OCI-LY3 (cell line): ENCODE measurements at regions not wholly inside any gene's neighbourhood (a gene's known extent, or its start where the extent isn't known, plus 50 kb on each side); places are given as distances from the start of the nearest gene placed in this dataset.

Experiments
- H2AFZ ChIP-seq: fragments of 200-600, 300-600 bp; shearing (Covaris generic); 2 replicates; pipeline ENCODE4 v1.6.0; 2014; ENCODE audit warnings: antibody characterized with exemption, low read depth, low read length
- H3K27ac ChIP-seq: fragments of 200-600, 300-600 bp; sonication (generic); 2 replicates; pipeline ENCODE4 v1.5.1; 2014; ENCODE audit warnings: mild to moderate bottlenecking, low read length, moderate library complexity, mixed read lengths
- H3K27me3 ChIP-seq: fragments of 200-600, 300-600 bp; sonication (generic); 2 replicates; pipeline ENCODE4 v1.6.1; 2014; ENCODE audit warnings: low read depth, low read length, mixed read lengths
- H3K36me3 ChIP-seq: fragments of 200-600, 300-600 bp; sonication (generic); replicated peaks from 2 replicates; pipeline ENCODE3; 2014; ENCODE audit warnings: low read depth, low read length, mixed read lengths
- H3K4me1 ChIP-seq: fragments of 300-600, 200-600 bp; sonication (generic); 2 replicates; pipeline ENCODE4 v1.6.1; 2014; ENCODE audit warnings: low read length, mixed read lengths
- H3K4me2 ChIP-seq: fragments of 200-600, 300-600 bp; sonication (generic); 2 replicates; pipeline ENCODE4 v1.6.1; 2014; ENCODE audit warnings: low read length, mixed read lengths
- H3K4me3 ChIP-seq: fragments of 300-600, 200-600 bp; sonication (generic); 2 replicates; pipeline ENCODE4 v1.5.1; 2014; ENCODE audit warnings: antibody characterized with exemption, mild to moderate bottlenecking, low read length, moderate library complexity
- H3K79me2 ChIP-seq: fragments of 300-600, 200-600 bp; shearing (Covaris generic); 2 replicates; pipeline ENCODE4 v1.6.1; 2014; ENCODE audit warnings: mild to moderate bottlenecking, low read length, mixed read lengths
- H3K9ac ChIP-seq: fragments of 300-600, 200-600 bp; shearing (Covaris generic); 2 replicates; pipeline ENCODE4 v1.6.0; 2014; ENCODE audit warnings: mild to moderate bottlenecking, low read length, moderate library complexity
- H3K9me3 ChIP-seq: fragments of 200-600, 300-600 bp; shearing (Covaris generic); 2 replicates; pipeline ENCODE4 v1.6.1; 2014; ENCODE audit warnings: low read length, mixed read lengths; ENCODE audit not compliant: insufficient read depth
- H4K20me1 ChIP-seq: fragments of 200-600, 300-600 bp; sonication (generic); 2 replicates; pipeline ENCODE4 v1.6.1; 2016; ENCODE audit warnings: low read length, mixed read lengths; ENCODE audit not compliant: insufficient read depth
- CTCF ChIP-seq: fragments of 200-600, 300-600 bp; sonication (generic); IDR thresholded peaks from 2 replicates; pipeline ENCODE4 v1.5.1; 2014; ENCODE audit warnings: antibody characterized with exemption, low read length, low read depth
- EZH2phosphoT487 ChIP-seq: fragments of 200-600 bp; shearing (Covaris generic); IDR thresholded peaks from 2 replicates; pipeline ENCODE4 v1.6.1; 2018; ENCODE audit warnings: antibody characterized with exemption, mixed run types, low read depth

- Histone ChIP-seq H3K9ac (no peak overlapping the region), H3K4me1 (no peaks in the 10 kb centered on the region), H3K27me3 (no peaks in the 10 kb centered on the region), H3K79me2 (no peaks in the 10 kb centered on the region), H3K27ac (no peak overlapping the region), H2AFZ (no peak overlapping the region), H3K9me3 (no peaks in the 10 kb centered on the region), H3K4me2 (no peak overlapping the region), H4K20me1 (no peaks in the 10 kb centered on the region), H3K4me3 (no peak overlapping the region), H3K36me3 (no peaks in the 10 kb centered on the region)
- TF ChIP-seq EZH2phosphoT487 (no peak), CTCF (no peak)
These were observed 77.3 kb upstream of the RARB start for GRCh38 chr3:25350725-25351114.

- no peak overlapping the region for H2AFZ ChIP-seq
- no peaks in the 10 kb centered on the region for H3K9me3 ChIP-seq
- TF ChIP-seq EZH2phosphoT487 (no peak), CTCF (no peak)
- no peak overlapping the region for H3K9ac ChIP-seq
- H3K36me3 ChIP-seq = no peaks in the 10 kb centered on the region
- no peaks in the 10 kb centered on the region for H3K27me3 ChIP-seq
- no peaks in the 10 kb centered on the region for H3K79me2 ChIP-seq
- H3K27ac ChIP-seq = no peak overlapping the region
- no peaks in the 10 kb centered on the region for H4K20me1 ChIP-seq
- no peaks in the 10 kb centered on the region for H3K4me1 ChIP-seq
- H3K4me3 ChIP-seq = no peak overlapping the region
- H3K4me2 ChIP-seq = no peak overlapping the region
These were observed 74.0 kb upstream of the RARB start for GRCh38 chr3:25354071-25354470.

GRCh38 chr3:25355034-25355885 is 72.8 kb upstream of the RARB start:
- H3K4me1 ChIP-seq = no peaks in the 10 kb centered on the region
- H3K4me2 ChIP-seq = no peak overlapping the region
- no peak overlapping the region for H2AFZ ChIP-seq
- no peak for TF ChIP-seq EZH2phosphoT487
- no peak for TF ChIP-seq CTCF
- no peaks in the 10 kb centered on the region for H3K9me3 ChIP-seq
- H3K27me3 ChIP-seq = no peaks in the 10 kb centered on the region
- no peak overlapping the region for H3K9ac ChIP-seq
- no peak overlapping the region for H3K4me3 ChIP-seq
- H3K27ac ChIP-seq = no peak overlapping the region
- no peaks in the 10 kb centered on the region for H3K79me2 ChIP-seq
- no peaks in the 10 kb centered on the region for H3K36me3 ChIP-seq
- H4K20me1 ChIP-seq = no peaks in the 10 kb centered on the region

- H2AFZ ChIP-seq = no peak overlapping the region
- H3K4me3 ChIP-seq = no peak overlapping the region
- no peak overlapping the region for H3K9ac ChIP-seq
- H4K20me1 ChIP-seq = no peaks in the 10 kb centered on the region
- no peak overlapping the region for H3K4me2 ChIP-seq
- no peaks in the 10 kb centered on the region for H3K9me3 ChIP-seq
- H3K27ac ChIP-seq = no peak overlapping the region
- no peaks in the 10 kb centered on the region for H3K27me3 ChIP-seq
- no peaks in the 10 kb centered on the region for H3K4me1 ChIP-seq
- no peaks in the 10 kb centered on the region for H3K36me3 ChIP-seq
- no peak for TF ChIP-seq EZH2phosphoT487
- TF ChIP-seq CTCF = no peak
- no peaks in the 10 kb centered on the region for H3K79me2 ChIP-seq
These were observed 72.1 kb upstream of the RARB start for GRCh38 chr3:25355998-25356397.
